ENCODE measurements at regions not wholly inside any gene's neighbourhood (a gene's known extent, or its start where the extent isn't known, plus 50 kb on each side); places are given as distances from the start of the nearest gene placed in this dataset.

GRCh38 chr6:141261672-141262060 is 871.1 kb upstream of the GJE1 start:
- POLR2A ChIA-PET: no interaction called here
- Mint-ChIP-seq H3K27me3 (no peaks in the 10 kb centered on the region), H3K4me1 (no peaks in the 10 kb centered on the region), H3K27ac (no peak overlapping the region), H3K9me3 (no peaks in the 10 kb centered on the region), H3K36me3 (ENCODE audit: low read depth) (no peaks in the 10 kb centered on the region), H3K4me3 (no peak overlapping the region)
- CTCF ChIA-PET: no interaction called here
- no peak for TF ChIP-seq CTCF (IDR thresholded peaks at IDR 0.05)
- intact Hi-C loops (cut with micrococcal nuclease): no loop called here
- ATAC-seq (ENCODE audit: low read depth): no peak
- DNase-seq: no peak

GRCh38 chr6:141261016-141261671 is 871.6 kb upstream of the GJE1 start:
- Mint-ChIP-seq H3K4me3 (no peak overlapping the region), H3K27me3 (no peaks in the 10 kb centered on the region), H3K36me3 (ENCODE audit: low read depth) (no peaks in the 10 kb centered on the region), H3K4me1 (no peaks in the 10 kb centered on the region), H3K27ac (no peak overlapping the region), H3K9me3 (no peaks in the 10 kb centered on the region)
- CTCF ChIA-PET: no interaction called here
- intact Hi-C loops (cut with micrococcal nuclease): no loop called here
- DNase-seq (no peak), ATAC-seq (ENCODE audit: low read depth) (no peak)
- TF ChIP-seq CTCF (IDR thresholded peaks at IDR 0.05): no peak
- POLR2A ChIA-PET: no interaction called here

GRCh38 chr6:141260627-141261015 is 872.1 kb upstream of the GJE1 start:
- Mint-ChIP-seq H3K27me3 (no peaks in the 10 kb centered on the region), H3K4me3 (no peak overlapping the region), H3K27ac (no peak overlapping the region), H3K4me1 (no peaks in the 10 kb centered on the region), H3K36me3 (ENCODE audit: low read depth) (no peaks in the 10 kb centered on the region), H3K9me3 (no peaks in the 10 kb centered on the region)
- no peak for DNase-seq
- ChIA-PET CTCF (no interaction called here), POLR2A (no interaction called here)
- no peak for TF ChIP-seq CTCF (IDR thresholded peaks at IDR 0.05)
- ATAC-seq (ENCODE audit: low read depth): no peak
- intact Hi-C loops (cut with micrococcal nuclease): no loop called here

GRCh38 chr6:141259807-141260206 is 872.9 kb upstream of the GJE1 start:
- no peaks in the 10 kb centered on the region for H3K36me3 Mint-ChIP-seq (ENCODE audit: low read depth)
- no peak overlapping the region for H3K27ac Mint-ChIP-seq
- intact Hi-C loops (cut with micrococcal nuclease): no loop called here
- ChIA-PET CTCF (no interaction called here), POLR2A (no interaction called here)
- TF ChIP-seq CTCF (IDR thresholded peaks at IDR 0.05): no peak
- ATAC-seq (ENCODE audit: low read depth) (no peak), DNase-seq (no peak)
- H3K4me3 Mint-ChIP-seq: no peak overlapping the region
- no peaks in the 10 kb centered on the region for H3K27me3 Mint-ChIP-seq
- H3K9me3 Mint-ChIP-seq: no peaks in the 10 kb centered on the region
- no peaks in the 10 kb centered on the region for H3K4me1 Mint-ChIP-seq

GRCh38 chr6:141259091-141259490 is 873.6 kb upstream of the GJE1 start:
- ATAC-seq (ENCODE audit: low read depth): no peak
- no peak for TF ChIP-seq CTCF (IDR thresholded peaks at IDR 0.05)
- no peaks in the 10 kb centered on the region for H3K9me3 Mint-ChIP-seq
- no peaks in the 10 kb centered on the region for H3K4me1 Mint-ChIP-seq
- no peak overlapping the region for H3K4me3 Mint-ChIP-seq
- CTCF ChIA-PET: no interaction called here
- no peak for DNase-seq
- intact Hi-C loops (cut with micrococcal nuclease): no loop called here
- POLR2A ChIA-PET: no interaction called here
- H3K36me3 Mint-ChIP-seq (ENCODE audit: low read depth): no peaks in the 10 kb centered on the region
- H3K27ac Mint-ChIP-seq: no peak overlapping the region
- H3K27me3 Mint-ChIP-seq: no peaks in the 10 kb centered on the region
